GM23248 (cell line): ENCODE measurements at regions not wholly inside any gene's neighbourhood (a gene's known extent, or its start where the extent isn't known, plus 50 kb on each side); places are given as distances from the start of the nearest gene placed in this dataset.

Source experiments
- DNase-seq: peaks from one replicate; pipeline ENCODE4 v3.0.0-alpha.2; 2015
- H2AFZ ChIP-seq: fragments of 200-600 bp; sonication (generic); 2 replicates; pipeline ENCODE4 v1.6.1; 2016; ENCODE audit warnings: antibody characterized with exemption
- H3F3A ChIP-seq: fragments of 200-600 bp; sonication (generic); 2 replicates; pipeline ENCODE4 v1.6.1; 2016; ENCODE audit warnings: mild to moderate bottlenecking, antibody characterized with exemption, mixed run types; ENCODE audit not compliant: insufficient read depth
- H3K27ac ChIP-seq: fragments of 200-600 bp; sonication (generic); 2 replicates; pipeline ENCODE4 v1.5.1; 2016; ENCODE audit warnings: mild to moderate bottlenecking
- H3K27me3 ChIP-seq: fragments of 200-600 bp; sonication (generic); replicated peaks from 2 replicates; pipeline ENCODE4 v1.6.1; 2016; ENCODE audit warnings: mild to moderate bottlenecking; ENCODE audit not compliant: insufficient read depth
- H3K36me3 ChIP-seq: fragments of 200-600 bp; sonication (generic); 2 replicates; pipeline ENCODE4 v1.6.1; 2016; ENCODE audit warnings: low read depth, mild to moderate bottlenecking
- H3K4me1 ChIP-seq: fragments of 200-600 bp; sonication (generic); 2 replicates; pipeline ENCODE4 v1.6.1; 2016; ENCODE audit warnings: mild to moderate bottlenecking; ENCODE audit not compliant: insufficient read depth
- H3K4me2 ChIP-seq: fragments of 200-600 bp; sonication (generic); one replicate; pipeline ENCODE4 v1.6.1; 2016; ENCODE audit warnings: mild to moderate bottlenecking; ENCODE audit not compliant: unreplicated experiment
- H3K4me3 ChIP-seq: fragments of 200-600 bp; sonication (generic); 2 replicates; pipeline ENCODE4 v1.5.1; 2016; ENCODE audit warnings: mild to moderate bottlenecking
- H3K79me2 ChIP-seq: fragments of 200-600 bp; sonication (generic); 2 replicates; pipeline ENCODE4 v1.6.1; 2016; ENCODE audit warnings: mild to moderate bottlenecking; ENCODE audit not compliant: insufficient read depth
- H3K9ac ChIP-seq: fragments of 200-600 bp; sonication (generic); 2 replicates; pipeline ENCODE4 v1.6.1; 2016; ENCODE audit warnings: mild to moderate bottlenecking
- H3K9me2 ChIP-seq: fragments of 200-600 bp; sonication (generic); 2 replicates; pipeline ENCODE4 v1.6.1; 2016; ENCODE audit warnings: mixed run types, mild to moderate bottlenecking, moderate library complexity; ENCODE audit not compliant: insufficient read depth
- H3K9me3 ChIP-seq: fragments of 200-600 bp; sonication (generic); one replicate; pipeline ENCODE4 v1.6.1; 2017; ENCODE audit warnings: low read depth
- H4K20me1 ChIP-seq: fragments of 200-600 bp; sonication (generic); 2 replicates; pipeline ENCODE4 v1.6.0; 2016; ENCODE audit not compliant: insufficient read depth
- EZH2 ChIP-seq: fragments of 200-600 bp; sonication (generic); IDR thresholded peaks from 2 replicates; pipeline ENCODE4 v1.6.1; 2018; ENCODE audit warnings: antibody characterized with exemption, mild to moderate bottlenecking; ENCODE audit not compliant: insufficient read depth, poor library complexity, severe bottlenecking
- EZH2phosphoT487 ChIP-seq: fragments of 200-600 bp; sonication (generic); IDR thresholded peaks from 2 replicates; pipeline ENCODE4 v1.6.1; 2018; ENCODE audit warnings: antibody characterized with exemption, moderate library complexity, mild to moderate bottlenecking, low read depth; ENCODE audit not compliant: insufficient read depth
- WGBS, 2 experiments: methylation state at CpG; one replicate each; pipeline ENCODE4 v1.1.6; 2015 to 2017; ENCODE audit warnings: low lambda C conversion rate in 2 of 2, low coverage in 1 of 2; ENCODE audit errors: missing lambda C conversion rate in 2 of 2; 5-methylcytosine and 5-hydroxymethylcytosine counted together
- in situ Hi-C: fragments of 300-500 bp; cut with MboI; formaldehyde crosslinking; loops from 2 replicates; pipeline ENCODE4 v1.15.0; 2020

DNA sequence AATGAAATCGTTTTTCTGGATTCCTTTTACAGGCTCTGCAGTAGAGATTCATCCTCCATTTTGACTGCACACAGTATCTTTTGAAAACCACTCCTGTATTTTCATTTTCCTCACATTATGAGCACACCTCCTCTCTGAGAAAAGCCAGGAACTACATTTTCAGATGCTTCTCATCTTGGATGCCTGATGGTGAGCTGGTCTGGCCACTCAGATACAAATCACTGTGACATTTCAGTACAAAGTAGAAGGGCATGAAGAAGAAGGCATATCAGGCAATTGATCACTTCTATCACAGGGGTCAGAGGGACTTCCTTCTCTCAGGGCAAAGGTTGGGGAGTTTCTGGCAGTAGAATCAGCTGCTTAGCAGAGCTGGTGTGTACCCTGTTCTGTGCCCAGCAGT, 192.0 kb upstream of the POM121L12 start:
- WGBS, 2 experiments = 0 to 3% methylated on average over 1 of the region's 1 CpG
- no peaks in the 10 kb centered on the region for H4K20me1 ChIP-seq
- no peaks in the 10 kb centered on the region for H3K36me3 ChIP-seq
- H3K9me2 ChIP-seq = no peaks in the 10 kb centered on the region
- no peak for TF ChIP-seq EZH2
- no peak for TF ChIP-seq EZH2phosphoT487
- in situ Hi-C loops = no loop called here
- H3K9ac ChIP-seq = no peak overlapping the region
- no peaks in the 10 kb centered on the region for H3K79me2 ChIP-seq
- no peaks in the 10 kb centered on the region for H3K27me3 ChIP-seq
- H3K4me1 ChIP-seq = no peaks in the 10 kb centered on the region
- H3F3A ChIP-seq = no peaks in the 10 kb centered on the region
- H3K4me2 ChIP-seq = no peak overlapping the region
- no peak for DNase-seq
- H3K27ac ChIP-seq = no peak overlapping the region
- no peaks in the 10 kb centered on the region for H3K9me3 ChIP-seq
- H3K4me3 ChIP-seq = no peak overlapping the region
- H2AFZ ChIP-seq = no peak overlapping the region

DNA sequence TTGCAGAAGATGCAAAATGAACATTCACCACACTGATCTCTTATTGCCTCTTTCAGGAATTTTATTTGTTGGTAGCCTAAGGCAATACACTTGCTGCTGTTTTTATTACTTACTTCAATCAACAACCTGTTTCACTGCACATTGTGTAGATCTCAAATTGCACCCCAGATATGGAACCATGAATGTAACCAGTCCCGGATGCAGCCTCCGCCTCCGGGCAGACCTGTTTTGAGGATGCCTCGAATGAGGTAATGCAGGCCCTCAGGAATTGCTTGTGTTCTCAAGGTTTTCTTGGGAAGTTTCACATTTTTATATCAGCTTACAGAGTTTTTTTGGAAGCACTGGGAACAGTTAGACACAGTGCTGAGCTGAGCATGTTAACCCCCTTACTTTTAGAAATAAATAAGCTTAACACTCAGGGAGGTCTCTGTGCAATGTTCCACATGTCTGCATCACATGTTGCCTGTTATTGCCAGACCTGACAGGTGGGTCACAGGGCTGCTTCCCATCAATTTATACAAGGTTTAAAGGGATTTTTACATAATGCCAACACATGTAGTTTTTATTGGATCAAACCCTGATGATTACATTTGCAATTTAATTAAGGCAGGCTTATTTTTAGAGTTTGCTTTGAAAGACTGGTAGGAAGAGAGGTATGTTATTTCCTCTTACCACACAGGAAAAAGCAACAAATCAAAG, 193.1 kb upstream of the POM121L12 start:
- no peak overlapping the region for H3K4me3 ChIP-seq
- no peak overlapping the region for H2AFZ ChIP-seq
- no peaks in the 10 kb centered on the region for H3F3A ChIP-seq
- no peak for TF ChIP-seq EZH2phosphoT487
- no peak for TF ChIP-seq EZH2
- H3K4me1 ChIP-seq = no peaks in the 10 kb centered on the region
- in situ Hi-C loops = no loop called here
- no peaks in the 10 kb centered on the region for H3K9me3 ChIP-seq
- no peaks in the 10 kb centered on the region for H3K79me2 ChIP-seq
- no peak for DNase-seq
- H3K4me2 ChIP-seq = no peak overlapping the region
- H4K20me1 ChIP-seq = no peaks in the 10 kb centered on the region
- WGBS, 2 experiments = 4 to 6% methylated on average over 4 of the region's 4 CpGs
- H3K36me3 ChIP-seq = no peaks in the 10 kb centered on the region
- no peak overlapping the region for H3K9ac ChIP-seq
- no peaks in the 10 kb centered on the region for H3K9me2 ChIP-seq
- H3K27me3 ChIP-seq = no peaks in the 10 kb centered on the region
- no peak overlapping the region for H3K27ac ChIP-seq

DNA sequence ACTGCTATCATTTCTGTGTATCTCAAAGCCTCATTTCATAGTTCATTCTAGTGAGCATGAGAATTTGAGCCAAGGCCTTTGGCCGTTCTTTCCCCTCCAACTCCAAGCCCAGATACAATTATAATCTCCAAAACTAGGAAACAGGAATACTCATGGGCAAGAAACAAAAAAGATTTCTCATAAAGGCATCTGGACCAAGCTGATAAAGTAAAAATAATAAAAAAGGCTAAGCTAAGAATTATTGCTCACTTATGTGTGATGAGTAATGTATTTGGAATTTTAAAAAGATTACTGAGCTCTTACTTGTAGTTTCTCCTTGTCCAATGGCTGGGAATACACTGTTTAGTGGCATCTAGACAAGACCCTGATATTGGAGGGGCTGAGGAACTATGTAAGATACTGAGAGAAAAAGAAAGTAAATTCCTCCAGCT, 196.4 kb upstream of the POM121L12 start:
- Histone ChIP-seq H3K4me3 (no peak overlapping the region), H3K4me1 (no peaks in the 10 kb centered on the region), H3K27ac (no peak overlapping the region), H3K36me3 (no peaks in the 10 kb centered on the region), H4K20me1 (no peaks in the 10 kb centered on the region), H3K9me2 (no peaks in the 10 kb centered on the region), H3K9ac (no peak overlapping the region), H3K27me3 (no peaks in the 10 kb centered on the region), H3K79me2 (no peaks in the 10 kb centered on the region), H3K4me2 (no peak overlapping the region), H3F3A (no peaks in the 10 kb centered on the region), H2AFZ (no peak overlapping the region), H3K9me3 (no peaks in the 10 kb centered on the region)
- DNase-seq = no peak
- in situ Hi-C loops = no loop called here
- WGBS, 2 experiments = 0 to 3% methylated on average over 1 of the region's 1 CpG
- TF ChIP-seq EZH2 (no peak), EZH2phosphoT487 (no peak)

DNA sequence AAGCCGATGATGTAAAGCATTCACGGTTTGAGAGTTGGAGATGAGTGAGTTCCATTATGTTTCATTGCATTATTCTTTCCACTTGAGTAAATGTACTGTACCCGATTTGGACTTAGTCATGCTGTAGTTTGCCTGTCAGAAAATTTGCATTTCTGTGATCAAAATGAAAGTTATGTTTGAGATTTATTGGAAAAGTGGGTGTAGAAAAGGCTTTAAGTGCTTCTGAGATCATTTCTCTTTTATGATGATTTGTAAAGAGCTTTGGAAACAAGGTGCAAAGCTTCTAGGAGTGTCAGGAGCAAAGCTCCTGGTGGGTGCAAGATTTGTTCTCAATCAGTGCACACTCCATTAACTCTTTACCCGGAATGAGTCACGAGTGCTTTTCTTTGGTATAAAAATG, 204.1 kb upstream of the POM121L12 start:
- Histone ChIP-seq H3K27me3 (no peaks in the 10 kb centered on the region), H2AFZ (no peak overlapping the region), H3K36me3 (no peaks in the 10 kb centered on the region), H3K27ac (no peak overlapping the region), H3K4me3 (no peak overlapping the region), H3K9me3 (no peaks in the 10 kb centered on the region), H3K79me2 (no peaks in the 10 kb centered on the region), H3K9me2 (no peaks in the 10 kb centered on the region), H3K4me1 (no peaks in the 10 kb centered on the region), H3K4me2 (no peak overlapping the region), H4K20me1 (no peaks in the 10 kb centered on the region), H3F3A (no peaks in the 10 kb centered on the region), H3K9ac (no peak overlapping the region)
- in situ Hi-C loops = no loop called here
- 20 to 26% methylated on average over 5 of the region's 5 CpGs for WGBS, 2 experiments
- no peak for DNase-seq
- TF ChIP-seq EZH2 = no peak
- no peak for TF ChIP-seq EZH2phosphoT487

DNA sequence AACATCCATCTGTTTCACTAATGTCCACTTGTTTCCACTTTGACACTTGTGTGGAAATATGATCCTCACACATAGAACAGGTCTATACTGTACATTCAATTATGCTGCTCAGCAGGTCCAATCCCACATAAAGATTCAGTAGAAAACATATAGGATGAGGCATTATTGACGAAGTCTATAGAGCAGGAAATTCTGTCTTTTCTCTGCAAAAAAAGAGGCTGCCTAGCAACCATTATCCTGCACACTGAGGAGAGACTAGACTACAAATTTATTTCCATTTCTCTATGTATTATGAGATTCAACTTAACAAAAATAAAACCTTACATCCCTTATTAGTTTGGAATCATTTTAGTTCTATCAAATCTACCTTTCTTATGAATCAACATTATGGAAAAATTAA, 204.6 kb upstream of the POM121L12 start:
- 0% methylated on average over 1 of the region's 1 CpG for WGBS, 2 experiments
- in situ Hi-C loops = no loop called here
- no peaks in the 10 kb centered on the region for H3F3A ChIP-seq

More for the DNA sequence above, 204.6 kb upstream of the POM121L12 start:
- Histone ChIP-seq H3K79me2 (no peaks in the 10 kb centered on the region), H3K4me2 (no peak overlapping the region), H4K20me1 (no peaks in the 10 kb centered on the region), H3K4me3 (no peak overlapping the region), H3K36me3 (no peaks in the 10 kb centered on the region), H3K9me3 (no peaks in the 10 kb centered on the region), H3K4me1 (no peaks in the 10 kb centered on the region), H3K27me3 (no peaks in the 10 kb centered on the region), H3K27ac (no peak overlapping the region), H3K9ac (no peak overlapping the region), H3K9me2 (no peaks in the 10 kb centered on the region), H2AFZ (no peak overlapping the region)
- TF ChIP-seq EZH2phosphoT487 (no peak), EZH2 (no peak)
- no peak for DNase-seq
